Hematopoietic multipotent progenitor cell treated with erythropoietin and hydrocortisone succinate and interleukin-3 and kit ligand, for 6 days (in vitro differentiated cells): ENCODE measurements at regions not wholly inside any gene's neighbourhood (a gene's known extent, or its start where the extent isn't known, plus 50 kb on each side); places are given as distances from the start of the nearest gene placed in this dataset.
A peak's percentile ranks its signal among the peaks of the same experiment; 100 is the strongest.

Source experiments
- DNase-seq: peaks from one replicate; pipeline ENCODE4 v3.0.0-alpha.2; 2015

DNA sequence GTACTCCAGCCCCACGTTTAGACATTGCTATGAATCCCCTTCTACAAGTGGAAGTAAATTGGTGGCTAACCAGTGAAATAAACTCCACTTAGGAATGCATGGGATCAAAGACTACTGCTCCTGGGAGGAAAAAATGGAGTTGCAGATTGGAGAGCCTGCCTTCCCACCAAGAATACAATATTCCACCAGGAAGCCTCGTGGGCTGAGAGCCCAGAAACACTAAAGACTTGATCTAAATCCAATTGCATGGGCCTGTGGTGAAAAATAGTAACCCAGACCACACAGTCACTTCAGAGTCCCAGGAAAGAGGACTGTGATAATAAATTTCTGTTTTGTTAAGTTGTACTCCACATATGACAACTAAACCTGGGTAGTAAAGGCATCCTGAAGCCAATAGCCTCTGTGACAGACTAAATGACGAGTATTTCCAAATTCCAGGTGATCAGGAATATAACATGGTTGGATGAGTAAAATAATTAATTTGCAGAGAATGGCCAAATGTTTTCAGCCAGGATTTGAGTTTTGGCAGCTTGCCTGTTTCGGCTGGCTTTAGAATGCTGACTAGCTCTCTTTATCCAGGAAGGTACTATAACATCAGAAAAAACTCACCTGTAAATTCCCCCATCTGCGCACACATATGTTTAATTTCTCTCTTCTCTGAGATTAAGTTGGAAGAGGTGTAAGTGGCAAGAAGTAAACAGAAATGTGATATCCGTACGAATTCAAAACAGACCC lies 480.3 kb downstream of the LIG4 start:
- DNase-seq: no peak

DNA sequence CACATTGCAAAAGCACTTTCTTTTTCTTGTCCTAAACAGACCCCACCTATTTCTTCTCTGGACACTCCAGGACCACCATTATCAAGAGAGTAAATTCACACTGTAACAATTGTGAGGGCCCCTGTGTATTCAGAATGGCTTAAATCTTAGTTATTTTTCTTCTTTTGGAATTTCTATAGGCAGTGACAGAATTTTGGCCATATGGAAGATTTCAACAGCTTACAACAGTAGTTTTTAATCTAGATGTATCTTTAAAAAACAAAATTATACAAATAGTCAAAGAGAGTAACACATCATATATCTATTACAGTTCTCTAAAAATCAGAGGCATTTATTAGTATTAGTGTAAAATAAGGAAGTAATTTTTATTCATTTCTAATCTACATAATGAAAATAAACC lies 482.1 kb downstream of the LIG4 start:
- DNase-seq: no peak

DNA sequence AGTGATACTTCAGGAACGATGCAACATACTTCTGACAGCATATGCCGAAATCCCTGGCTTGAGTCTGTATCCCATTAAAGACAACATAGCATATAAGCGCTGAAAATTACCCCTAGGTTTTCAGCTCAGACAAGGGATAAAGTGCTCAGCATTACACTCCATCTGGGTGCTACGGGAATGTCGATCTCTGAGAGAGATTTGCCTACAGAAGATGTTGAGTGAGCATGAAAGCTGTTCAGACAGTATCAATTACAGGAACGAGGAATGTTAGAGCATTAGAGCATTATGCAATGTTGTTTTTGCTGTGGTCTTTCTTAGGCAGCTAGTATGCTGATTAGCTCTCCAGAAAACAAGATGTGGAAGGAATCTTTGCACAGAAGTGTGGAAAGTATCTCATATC lies 484.5 kb downstream of the LIG4 start:
- no peak for DNase-seq

DNA sequence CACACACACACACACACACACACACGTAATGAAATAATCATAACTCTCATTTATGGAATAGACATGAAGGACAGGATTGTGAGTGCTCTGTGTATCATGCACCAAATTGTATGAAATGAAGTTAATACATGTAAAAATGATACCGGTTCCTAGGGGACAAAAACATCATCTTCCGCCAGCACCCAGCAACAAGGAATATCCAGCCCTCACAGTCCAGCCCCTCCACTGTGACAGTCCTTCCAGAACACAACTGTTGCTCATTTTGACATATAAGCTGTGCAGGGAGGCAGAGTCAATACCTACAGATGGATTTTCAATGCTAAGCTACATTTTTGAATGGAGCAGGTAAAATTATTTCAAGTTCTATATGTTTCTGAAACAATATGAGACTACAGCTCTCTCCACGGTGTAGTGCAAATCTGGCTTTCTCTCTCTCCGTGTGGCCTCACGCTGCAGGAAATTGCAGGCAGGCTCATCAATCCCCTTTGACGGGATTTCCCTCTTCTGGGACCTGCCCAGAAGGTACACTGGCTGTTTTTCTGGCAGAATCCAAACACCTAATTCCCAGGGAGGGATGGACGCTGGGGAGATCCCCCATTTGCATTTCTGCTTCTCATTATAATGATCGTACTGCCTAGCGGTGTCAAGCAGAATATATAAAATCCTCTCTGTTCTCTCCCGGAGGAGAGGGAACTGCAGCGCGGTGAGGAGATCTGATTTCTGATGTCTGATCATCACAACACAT lies 494.0 kb downstream of the LIG4 start:
- no peak for DNase-seq

DNA sequence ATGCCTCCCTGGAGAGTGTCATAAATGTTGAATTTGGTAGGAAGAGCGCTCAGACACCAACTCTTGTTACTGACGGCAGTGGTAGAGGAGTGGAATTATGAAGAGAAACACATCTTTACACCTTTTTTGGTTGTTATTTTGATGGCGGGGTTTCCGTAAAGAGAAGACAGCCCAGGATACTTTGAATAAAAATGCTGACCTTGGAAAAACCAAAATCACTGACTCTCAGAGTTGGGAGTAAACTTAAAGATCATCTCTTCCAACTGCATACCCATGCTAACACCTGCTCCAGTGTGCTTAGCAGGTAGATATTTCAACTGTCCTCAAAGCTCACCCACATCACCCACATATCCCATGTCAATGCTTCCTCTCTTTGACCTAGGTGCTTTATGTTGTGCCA lies 498.6 kb downstream of the LIG4 start:
- DNase-seq: no peak

DNA sequence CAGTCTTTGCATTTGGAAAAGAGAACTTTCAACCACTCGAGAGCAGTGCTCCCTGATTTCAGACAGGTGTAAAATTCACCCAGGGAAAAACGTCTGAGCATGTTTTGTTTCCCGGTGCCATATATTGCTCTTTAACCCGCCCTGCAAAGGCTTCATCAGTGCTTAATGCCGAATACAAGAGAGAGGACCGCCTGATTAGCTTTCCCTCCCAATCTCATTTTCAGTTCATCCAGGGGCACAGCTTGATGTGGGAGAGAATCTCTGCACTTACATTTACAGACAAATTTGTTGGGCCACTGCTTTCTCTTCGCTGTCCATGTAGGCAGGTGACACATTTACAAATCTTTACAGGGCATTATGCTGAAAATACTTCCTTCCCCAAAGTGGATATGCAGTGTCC lies 499.1 kb downstream of the LIG4 start:
- DNase-seq: no peak

DNA sequence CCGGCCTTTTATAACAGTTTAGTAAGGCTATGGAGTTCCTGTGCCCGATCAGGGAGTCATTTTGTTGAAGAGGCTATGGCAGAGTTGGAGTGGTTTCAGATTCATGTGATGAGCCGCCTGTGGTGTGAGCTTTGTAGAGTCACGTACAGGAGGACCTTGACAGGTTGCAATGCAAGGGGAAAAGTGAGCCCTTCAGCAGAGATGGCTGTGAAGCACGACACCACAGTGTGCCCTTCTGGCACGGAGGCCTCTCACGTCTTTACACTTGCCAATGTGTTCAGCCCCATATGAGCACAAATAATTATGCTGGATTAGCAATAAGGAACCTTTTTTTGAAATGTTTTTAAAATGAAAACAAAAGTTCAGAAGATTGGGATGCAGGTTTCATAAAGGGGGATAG lies 499.8 kb downstream of the LIG4 start:
- DNase-seq: no peak

DNA sequence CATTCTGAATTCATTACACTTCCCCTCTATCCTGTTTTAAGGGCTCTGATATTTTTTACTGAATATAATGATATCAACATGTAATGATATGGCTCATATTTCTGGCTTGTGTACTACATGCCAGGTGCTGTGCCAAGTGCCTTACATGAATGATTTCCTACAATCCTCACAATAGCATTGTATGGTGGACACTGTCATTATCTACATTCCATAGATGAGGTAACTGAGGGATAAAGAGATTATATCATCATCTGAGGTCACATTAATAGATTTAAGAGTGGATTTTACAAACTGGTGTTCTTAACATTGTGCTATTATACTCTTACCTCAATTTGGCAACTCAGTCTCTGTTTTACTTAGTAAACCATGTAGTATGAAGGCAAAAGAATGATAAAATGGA lies 502.0 kb downstream of the LIG4 start:
- no peak for DNase-seq

DNA sequence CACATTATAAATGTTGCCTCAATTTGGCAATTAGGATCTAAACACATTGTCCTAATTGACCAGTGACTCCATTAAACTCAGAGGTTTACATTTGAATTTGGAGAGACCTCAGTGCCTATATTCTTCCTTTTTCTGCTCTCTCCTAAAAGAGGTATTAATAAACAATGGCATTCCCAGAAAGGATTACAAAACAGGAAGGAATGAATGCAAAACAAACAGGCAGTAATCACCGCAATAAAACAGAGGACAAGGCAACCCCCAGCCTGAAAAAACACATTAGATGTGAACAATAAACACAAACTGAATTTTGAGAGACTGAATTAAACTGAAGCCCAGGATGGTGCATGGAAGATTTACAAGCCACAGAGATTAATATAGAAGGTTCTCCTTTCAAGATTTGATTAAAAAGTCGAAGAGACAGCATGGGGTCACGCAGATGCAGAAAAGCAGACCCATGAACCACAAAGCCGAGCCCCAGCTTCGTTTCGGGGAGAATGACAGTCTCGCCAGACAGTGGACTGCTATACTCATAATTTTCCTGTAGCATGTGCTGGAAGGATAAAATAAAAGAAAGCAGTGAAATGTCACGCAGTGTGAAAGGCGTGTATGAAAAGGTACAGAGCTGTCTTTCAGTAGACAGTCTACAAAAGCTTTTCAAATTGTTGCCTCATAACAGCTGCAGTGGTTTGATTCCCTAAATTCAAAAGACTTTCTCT lies 503.0 kb downstream of the LIG4 start:
- DNase-seq: no peak

DNA sequence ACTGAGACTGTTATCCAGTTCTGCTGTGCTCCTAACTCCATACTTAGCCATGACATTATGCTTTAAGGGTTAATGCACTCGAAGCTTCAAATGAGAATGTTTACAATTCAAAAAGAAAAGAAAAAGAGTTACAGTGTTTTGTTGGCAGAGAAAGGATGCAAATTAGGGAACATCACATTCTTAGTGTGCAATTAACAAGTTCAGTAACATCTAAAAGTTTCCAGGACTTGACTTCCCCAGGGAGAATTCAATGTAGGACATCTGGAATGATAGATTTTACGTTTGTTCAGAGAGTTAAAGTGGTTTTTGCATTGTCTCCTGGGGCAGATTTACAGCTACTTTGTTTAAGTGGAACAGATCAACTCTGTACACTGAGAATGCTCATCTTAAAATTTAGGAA lies 525.2 kb downstream of the LIG4 start:
- no peak for DNase-seq

DNA sequence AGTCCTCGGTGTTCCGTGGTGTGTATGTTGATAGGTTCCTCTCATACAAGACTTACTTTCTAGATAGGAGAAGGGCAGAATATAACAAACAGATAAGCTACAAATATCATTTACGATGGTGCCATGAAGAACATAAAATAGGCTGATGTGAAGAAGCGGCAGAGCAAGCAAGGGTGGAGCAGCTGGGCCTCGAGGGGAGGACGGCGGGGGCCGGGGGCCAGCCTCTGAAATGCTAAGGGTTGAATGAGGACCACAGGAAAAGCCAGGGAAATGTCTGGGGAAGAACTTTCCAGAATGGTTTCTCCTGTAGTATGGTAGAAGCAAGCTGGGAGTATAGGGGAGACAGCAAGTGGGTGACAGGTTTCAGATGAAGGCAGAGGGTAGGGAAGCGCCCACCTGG lies 529.5 kb downstream of the LIG4 start:
- no peak for DNase-seq

DNA sequence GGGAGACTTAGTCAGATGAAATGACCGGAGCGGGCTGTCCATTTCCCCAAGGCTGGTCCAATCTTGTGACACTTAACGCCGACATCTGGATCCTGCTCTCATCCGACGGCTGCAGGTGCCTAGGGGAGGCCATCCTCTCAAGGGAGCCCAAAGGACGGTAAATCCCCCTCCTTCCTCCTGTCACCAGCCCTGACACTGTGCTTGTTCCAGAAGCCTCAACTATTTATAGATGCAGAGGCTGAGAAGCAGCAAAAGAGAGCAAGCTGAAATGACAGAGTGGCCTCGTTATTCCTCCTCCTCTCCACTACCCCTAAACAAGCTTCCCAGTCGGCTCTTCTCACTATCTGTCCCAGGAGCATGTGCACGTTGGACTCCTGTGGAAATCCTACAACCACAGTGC lies 533.7 kb downstream of the LIG4 start:
- no peak for DNase-seq

DNA sequence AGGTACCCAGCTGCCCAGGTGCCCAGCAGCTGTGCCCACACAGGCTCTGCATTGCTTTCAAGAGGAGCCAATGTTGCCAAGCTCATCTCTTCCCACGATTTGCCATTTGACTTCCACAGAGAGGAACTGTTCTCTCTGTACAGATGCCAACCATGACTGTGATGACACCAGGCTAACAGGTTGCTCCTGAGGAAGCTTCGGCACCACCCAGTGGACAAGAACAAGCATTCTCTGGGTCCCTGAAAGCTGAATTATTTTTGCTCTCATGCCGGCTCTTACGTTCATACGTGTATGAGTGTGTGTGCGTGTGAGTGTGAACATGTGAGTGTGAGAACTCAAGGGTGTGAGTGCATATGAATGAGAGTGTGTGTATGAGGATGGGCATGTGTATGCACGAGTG lies 535.2 kb downstream of the LIG4 start:
- no peak for DNase-seq

DNA sequence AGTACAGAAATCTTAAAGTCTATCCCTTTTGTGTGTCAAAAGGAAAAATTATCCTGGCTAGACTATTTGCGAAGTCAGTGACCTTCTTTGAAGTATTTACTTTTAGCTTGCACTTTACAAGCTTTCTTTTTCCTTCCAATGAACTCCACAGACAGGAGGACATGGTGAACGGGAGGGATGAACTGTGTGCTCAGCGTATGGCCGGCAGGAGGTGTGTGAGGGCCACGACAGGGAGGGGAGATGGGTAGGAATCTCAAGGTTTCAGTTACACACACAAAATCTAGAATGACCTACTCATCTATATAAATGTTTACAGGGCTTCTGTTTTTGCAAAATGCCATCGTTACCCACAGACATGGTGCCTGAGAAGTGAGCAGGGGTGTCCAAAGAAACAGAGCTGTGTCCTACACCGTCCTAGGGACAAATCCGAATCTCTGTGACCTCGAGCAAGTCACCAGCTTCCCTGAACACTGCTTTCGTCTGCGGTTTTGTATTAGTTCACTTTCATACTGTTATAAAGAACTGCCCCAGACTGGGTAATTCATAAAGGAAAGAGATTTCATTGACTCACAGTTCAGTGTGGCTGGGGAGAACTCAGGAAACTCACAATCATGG lies 537.2 kb downstream of the LIG4 start:
- DNase-seq: no peak

DNA sequence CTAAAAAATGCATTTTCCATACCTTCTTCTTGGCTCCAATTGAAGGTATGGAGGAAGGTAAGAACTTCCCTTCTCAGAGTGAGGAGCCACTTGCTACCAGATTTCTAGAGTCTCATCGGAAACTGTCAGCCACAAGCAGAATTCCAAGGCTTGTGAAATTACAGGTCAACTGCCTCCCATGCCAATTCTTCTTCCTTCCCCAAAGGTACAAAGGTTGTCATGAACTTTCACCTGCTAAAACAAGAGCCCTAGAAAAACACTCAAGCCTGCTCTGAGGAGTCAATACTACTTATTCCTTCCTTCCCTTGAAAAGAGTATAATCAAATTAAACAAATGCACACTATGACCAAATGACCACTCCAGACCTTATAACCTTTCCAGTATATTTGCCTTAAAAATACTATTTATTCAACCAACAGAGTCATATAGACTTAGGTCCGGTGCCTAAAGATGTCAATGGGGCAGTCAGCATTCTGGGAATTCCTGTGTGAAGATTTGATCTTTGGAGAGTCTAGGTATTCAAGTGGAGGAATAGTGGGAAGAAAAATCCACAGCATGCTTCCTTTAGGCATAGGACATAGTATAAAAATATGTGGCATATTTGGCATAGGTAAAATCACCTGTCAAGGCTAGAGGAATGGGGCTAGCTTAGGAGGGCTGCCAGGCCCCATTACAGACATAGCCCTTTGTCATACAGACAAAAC lies 539.3 kb downstream of the LIG4 start:
- DNase-seq: no peak

DNA sequence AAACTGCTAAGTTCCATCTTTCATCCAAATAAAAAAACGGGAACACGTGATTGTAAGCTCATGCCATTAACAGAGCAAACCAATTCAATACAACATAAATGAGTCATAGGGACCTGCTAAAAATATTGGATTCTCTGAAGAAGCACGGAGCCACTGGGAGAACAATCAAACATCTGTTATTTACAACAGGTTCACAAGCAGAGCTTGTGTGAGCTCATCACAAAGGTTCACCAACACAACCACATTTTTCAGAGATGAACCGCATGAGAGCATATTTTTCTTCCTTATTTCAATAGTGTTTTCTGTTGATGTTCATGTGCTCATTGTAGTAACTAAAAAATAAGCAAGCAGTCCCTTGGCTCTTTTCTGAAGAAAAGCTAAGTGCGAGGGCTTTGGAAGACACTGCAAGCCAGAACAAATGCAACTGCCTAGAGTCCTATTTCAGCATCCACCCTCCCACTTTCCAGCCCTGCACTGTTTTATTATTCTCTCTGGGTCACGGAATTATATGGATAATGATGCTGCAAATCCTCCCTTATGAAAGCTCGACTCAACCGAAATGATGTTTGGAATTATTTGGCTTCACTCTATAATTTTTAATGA lies 545.8 kb downstream of the LIG4 start:
- DNase-seq: no peak

DNA sequence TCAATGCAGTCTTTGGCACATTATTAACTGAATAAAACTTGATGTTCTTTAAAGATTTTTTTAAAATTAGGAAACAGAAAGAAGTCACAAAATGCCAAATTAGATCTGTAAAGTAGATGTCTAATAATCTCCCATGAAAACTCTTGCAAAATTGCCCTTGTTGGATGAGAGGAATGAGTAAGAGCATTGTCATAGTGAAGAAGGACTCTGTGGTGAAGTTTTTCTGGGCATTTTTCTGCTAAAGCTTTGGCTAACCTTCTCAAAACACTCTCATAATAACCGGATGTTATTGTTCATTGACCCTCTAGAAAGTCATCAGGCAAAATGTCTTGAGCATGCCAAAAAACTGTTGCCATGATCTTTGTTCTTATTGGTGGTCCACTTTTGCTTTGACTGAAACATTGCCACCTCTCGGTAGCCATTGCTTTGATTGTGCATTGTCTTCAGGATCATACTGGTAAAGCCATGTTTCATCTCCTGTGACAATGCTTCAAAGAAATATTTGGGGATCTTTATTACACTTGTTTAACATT lies 549.3 kb downstream of the LIG4 start:
- no peak for DNase-seq

DNA sequence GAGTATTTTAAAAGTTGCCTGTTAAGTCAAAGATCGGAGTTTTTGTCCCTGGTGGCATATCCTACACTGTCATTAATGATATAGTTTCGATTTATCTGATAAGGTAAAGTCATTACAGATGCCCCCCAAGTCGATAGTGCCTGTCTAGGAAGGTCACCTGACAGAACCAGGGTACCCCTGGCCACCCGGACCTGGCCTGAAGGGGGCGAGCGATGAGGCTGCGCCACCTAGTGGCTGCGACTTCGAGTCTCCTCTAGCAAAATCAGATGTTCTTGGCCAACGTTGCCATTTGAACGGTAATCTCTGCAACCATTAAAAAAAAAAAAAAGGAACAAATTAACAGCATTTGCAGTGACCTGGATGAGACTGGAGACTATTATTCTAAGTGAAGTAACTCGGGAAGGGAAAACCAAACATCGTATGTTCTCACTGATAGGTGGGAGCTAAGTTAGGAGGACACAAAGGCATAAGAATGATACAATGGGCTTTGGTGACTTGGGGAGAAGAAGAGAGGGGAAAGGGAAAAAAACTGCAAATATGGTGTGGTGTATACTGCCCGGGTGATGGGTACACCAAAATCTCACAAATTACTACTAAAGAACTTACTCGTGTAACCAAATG lies 565.1 kb downstream of the LIG4 start:
- peak; percentile 67 for DNase-seq

DNA sequence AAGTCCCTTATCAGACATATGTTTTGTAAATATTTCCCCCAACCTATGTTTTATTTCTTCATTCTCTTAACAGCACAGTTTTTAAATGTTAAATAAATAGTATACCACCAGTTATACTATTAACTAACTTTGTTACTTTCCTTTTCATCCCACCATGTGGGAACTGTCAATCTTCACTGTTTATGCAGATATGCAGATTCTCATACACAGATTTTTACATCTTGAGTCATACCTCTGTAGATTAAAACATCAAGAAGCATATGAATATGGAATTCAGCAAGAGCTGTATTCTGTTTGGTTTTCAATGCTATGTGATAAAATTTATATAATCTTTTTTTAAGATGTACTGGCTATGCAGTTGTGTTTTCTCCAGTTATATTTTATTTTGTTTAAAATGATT lies 566.3 kb downstream of the LIG4 start:
- DNase-seq: no peak

DNA sequence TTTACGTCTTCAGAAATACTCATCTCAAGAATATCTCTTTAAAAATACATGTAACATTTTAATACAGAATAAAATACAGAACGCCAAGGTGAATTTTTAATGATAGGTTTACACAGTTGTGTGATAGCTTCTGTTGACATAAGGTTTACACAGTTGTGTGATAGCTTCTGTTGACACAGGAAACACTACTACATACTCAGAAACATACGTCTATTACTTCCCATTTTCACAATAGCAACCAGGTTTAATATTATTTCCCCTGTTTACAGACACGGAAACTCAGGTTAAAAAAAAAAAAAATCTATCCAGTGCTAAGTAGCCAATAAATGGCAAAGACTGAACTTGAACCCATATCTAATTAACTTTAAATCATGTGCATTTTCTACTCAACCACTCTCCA lies 571.2 kb downstream of the LIG4 start:
- no peak for DNase-seq

DNA sequence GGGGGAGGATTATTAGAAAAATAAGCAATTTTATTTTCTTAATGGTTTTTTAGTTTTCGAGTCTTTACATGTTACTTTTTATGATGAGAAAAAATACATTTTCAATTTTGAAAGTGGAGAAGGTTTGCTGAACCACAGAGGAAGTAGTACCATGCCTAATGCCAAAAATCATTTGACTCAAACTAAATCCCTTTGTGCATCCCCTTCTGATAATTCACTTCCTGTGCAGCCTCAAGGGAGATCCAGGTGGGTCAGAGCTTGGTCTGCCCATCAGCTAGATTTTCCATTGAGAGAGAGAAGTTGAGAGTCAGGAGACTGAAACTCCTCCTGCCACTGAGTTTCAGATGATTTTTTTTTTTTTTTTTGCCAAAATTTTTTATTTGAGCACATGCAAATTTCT lies 571.7 kb downstream of the LIG4 start:
- DNase-seq: no peak

DNA sequence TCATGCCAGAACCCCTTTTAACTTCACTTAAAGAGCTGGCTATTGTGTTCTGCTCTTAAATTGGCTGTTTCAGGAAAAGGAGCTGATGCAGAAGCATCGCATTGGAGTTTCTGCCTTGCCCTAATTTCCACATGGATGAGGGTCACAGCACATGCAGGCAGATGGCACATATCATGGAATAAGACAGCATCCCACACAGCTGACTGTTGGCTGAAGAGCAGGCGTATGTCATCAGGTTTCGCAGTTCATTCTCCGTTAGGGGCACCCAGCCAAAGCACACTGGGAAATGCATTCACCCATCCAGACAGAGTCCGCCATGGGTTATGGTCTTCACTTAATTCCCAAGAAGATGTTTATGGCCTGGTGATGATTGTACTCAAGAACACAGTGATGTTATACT lies 572.5 kb downstream of the LIG4 start:
- DNase-seq: no peak
